HepG2 (cell line): ENCODE measurements at regions not wholly inside any gene's neighbourhood (a gene's known extent, or its start where the extent isn't known, plus 50 kb on each side); places are given as distances from the start of the nearest gene placed in this dataset.

Experiments used
- ATAC-seq: fragments of 200-7000 bp; cut with Tn5 transposase; 3 replicates; pipeline ENCODE4 v1.9.1; 2020; ENCODE audit warnings: mild to moderate bottlenecking, moderate library complexity
- BruUV-seq: library from RNA; stranded (reverse); fragments of 400-500 nt; replicated peaks from 2 replicates; lab custom pipeline; 2021; lab: Mats Ljungman, UMichigan
- CTCF ChIA-PET: fragments of 300-600 bp; formaldehyde crosslinking; extraction: SDS; loops from one replicate; lab custom pipeline; 2021; ENCODE audit warnings: low total read pairs, inconsistent platforms, low intra/inter-chr PET ratio; lab: Yijun Ruan, JAX
- POLR2A ChIA-PET: fragments of 350-600 bp; sonication (Branson Sonifier 250); formaldehyde crosslinking; loops from one replicate; lab custom pipeline; 2020; ENCODE audit warnings: antibody characterized with exemption, inconsistent platforms; lab: Yijun Ruan, JAX
- DNase-seq: peaks from one replicate; pipeline ENCODE4 v3.0.0-alpha.2; 2015; ENCODE audit warnings: low spot score
- FAIRE-seq: peaks from 3 replicates; lab custom pipeline; 2011; peaks lifted over from hg19 to GRCh38; lab: Jason Lieb, UNC
- H2AFZ ChIP-seq: one replicate; pipeline ENCODE4 v1.6.1; 2011; ENCODE audit warnings: low read length, inconsistent platforms
- H3K27ac ChIP-seq: fragments of 300-600 bp; 3 replicates; pipeline ENCODE4 v1.8.0; 2011; ENCODE audit warnings: mixed run types, mild to moderate bottlenecking, mixed read lengths, low read length, inconsistent platforms; ENCODE audit not compliant: insufficient read depth; ENCODE audit errors: extremely low read length
- H3K27me3 ChIP-seq, 2 experiments: fragments of 200-600 bp in 1 of 2; 2 replicates in 1 of 2; 3 replicates in 1 of 2; pipeline versions ENCODE4 v1.6.0 to v1.8.0; 2011; ENCODE audit warnings: low read length in 2 of 2, mild to moderate bottlenecking in 2 of 2, moderate library complexity in 2 of 2, inconsistent platforms in 1 of 2; ENCODE audit not compliant: insufficient read depth in 2 of 2, control insufficient read depth in 1 of 2
- H3K36me3 ChIP-seq, 2 experiments: fragments of 200-600 bp in 1 of 2; replicated peaks in 1 of 2; 2 replicates in 1 of 2; 3 replicates in 1 of 2; pipeline versions ENCODE4 v1.5.1 to v1.8.0; 2011; ENCODE audit warnings: low read length in 2 of 2, inconsistent platforms in 1 of 2; ENCODE audit not compliant: insufficient read depth in 2 of 2, control insufficient read depth in 1 of 2
- H3K4me1 ChIP-seq: 2 replicates; pipeline ENCODE4 v1.5.1; 2012; ENCODE audit warnings: low read length, inconsistent platforms; ENCODE audit not compliant: insufficient read depth
- H3K4me2 ChIP-seq: 2 replicates; pipeline ENCODE4 v1.6.0; 2011; ENCODE audit warnings: low read depth, low read length, inconsistent platforms
- H3K4me3 ChIP-seq, 3 experiments: fragments of 200-600 bp in 1 of 3; sonication (generic), shearing (Covaris generic) in 1 of 3; replicated peaks in 1 of 3; 2 replicates each; pipeline ENCODE4 v1.5.1; 2011 to 2016; ENCODE audit warnings: low read length in 3 of 3, inconsistent platforms in 2 of 3, low read depth in 2 of 3, mild to moderate bottlenecking in 2 of 3, control low read depth in 1 of 3, mixed read lengths in 1 of 3; ENCODE audit not compliant: insufficient read depth in 1 of 3
- H3K79me2 ChIP-seq: one replicate; pipeline ENCODE4 v1.6.1; 2011; ENCODE audit warnings: low read length, inconsistent platforms; ENCODE audit not compliant: insufficient read depth
- H3K9ac ChIP-seq: 2 replicates; pipeline ENCODE4 v1.6.0; 2011; ENCODE audit warnings: mild to moderate bottlenecking, low read depth, low read length, inconsistent platforms; ENCODE audit not compliant: insufficient read depth
- H3K9me3 ChIP-seq: 2 replicates; pipeline ENCODE4 v1.5.1; 2012; ENCODE audit warnings: mild to moderate bottlenecking, low read length
- H4K20me1 ChIP-seq: 2 replicates; pipeline ENCODE4 v1.6.0; 2011; ENCODE audit warnings: inconsistent platforms, mild to moderate bottlenecking, low read length, moderate library complexity; ENCODE audit not compliant: insufficient read depth
- ATF1 ChIP-seq: IDR thresholded peaks from 2 replicates; pipeline ENCODE4 v1.6.1; 2016; ENCODE audit warnings: mild to moderate bottlenecking, control low read depth
- SP4 ChIP-seq: sonication (generic); formaldehyde crosslinking; IDR thresholded peaks from 2 replicates; pipeline ENCODE4 v1.8.1; 2023; ENCODE audit warnings: mild to moderate bottlenecking, missing genetic modification reagents
- TGIF2 ChIP-seq: IDR thresholded peaks from 2 replicates; pipeline ENCODE4 v1.6.1; 2016; ENCODE audit warnings: control low read depth, missing compliant biosample characterization
- ZBTB3 ChIP-seq: sonication (generic); formaldehyde crosslinking; IDR thresholded peaks from 2 replicates; pipeline ENCODE4 v1.4.0; 2020; ENCODE audit warnings: low read depth, mild to moderate bottlenecking, moderate library complexity, missing genetic modification reagents, borderline replicate concordance
- ZMYM2 ChIP-seq: sonication (generic); formaldehyde crosslinking; IDR thresholded peaks from 2 replicates; pipeline ENCODE4 v1.8.0; 2022; ENCODE audit warnings: mild to moderate bottlenecking, missing genetic modification reagents
- ZNF3 ChIP-seq: IDR thresholded peaks from 2 replicates; pipeline ENCODE4 v1.7.0; 2017; ENCODE audit warnings: inconsistent platforms
- ZNF333 ChIP-seq: sonication (generic); formaldehyde crosslinking; IDR thresholded peaks from 2 replicates; pipeline ENCODE4 v1.4.0; 2020; ENCODE audit warnings: mild to moderate bottlenecking, missing genetic modification reagents, borderline replicate concordance
- ZNF335 ChIP-seq: sonication (generic); formaldehyde crosslinking; IDR thresholded peaks from 2 replicates; pipeline ENCODE4 v1.4.0; 2020; ENCODE audit warnings: missing genetic modification reagents
- ZNF484 ChIP-seq: sonication (generic); formaldehyde crosslinking; IDR thresholded peaks from 2 replicates; pipeline ENCODE4 v1.5.1; 2020; ENCODE audit warnings: mild to moderate bottlenecking, low read depth, missing genetic modification reagents, borderline replicate concordance
- ZSCAN12 ChIP-seq: sonication (generic); formaldehyde crosslinking; IDR thresholded peaks from 2 replicates; pipeline ENCODE4 v1.9.0; 2021; ENCODE audit warnings: mild to moderate bottlenecking, missing genetic modification reagents
- WGBS: methylation state at CpG from one replicate; pipeline ENCODE4 v1.1.6; 2017; ENCODE audit warnings: low lambda C conversion rate; 5-methylcytosine and 5-hydroxymethylcytosine counted together
- in situ Hi-C: cut with HindIII; loops from 2 replicates; pipeline ENCODE4 v1.10.0; 2017; ENCODE audit warnings: low pct_unique_long_range_greater_than_20kb; ENCODE audit not compliant: extremely low pct_ligation_motif_present
- intact Hi-C: fragments of 100-400 bp; cut with micrococcal nuclease; formaldehyde crosslinking; loops from one replicate; pipeline ENCODE4 v1.10.0; 2022; ENCODE audit not compliant: unreplicated experiment
- TF ChIP-seq, protein P1 (sequence below), 2 experiments: sonication (generic) in 1 of 2; formaldehyde crosslinking in 1 of 2; IDR thresholded peaks; 2 replicates each; pipeline versions ENCODE4 v1.4.0 to v1.6.1; 2018 to 2020; ENCODE audit warnings: missing genetic modification reagents in 2 of 2, borderline replicate concordance in 1 of 2, low read depth in 1 of 2, mild to moderate bottlenecking in 1 of 2, missing biosample characterization in 1 of 2
- TF ChIP-seq, protein P2 (sequence below): IDR thresholded peaks from 2 replicates; pipeline ENCODE4 v1.6.1; 2016; ENCODE audit warnings: mild to moderate bottlenecking, missing biosample characterization, missing genetic modification reagents
- TF ChIP-seq, protein P3 (sequence below): sonication (generic); formaldehyde crosslinking; IDR thresholded peaks from one replicate; pipeline ENCODE4 v1.5.1; 2020; ENCODE audit warnings: mild to moderate bottlenecking, missing genetic modification reagents; ENCODE audit errors: not compliant biosample characterization

DNA sequence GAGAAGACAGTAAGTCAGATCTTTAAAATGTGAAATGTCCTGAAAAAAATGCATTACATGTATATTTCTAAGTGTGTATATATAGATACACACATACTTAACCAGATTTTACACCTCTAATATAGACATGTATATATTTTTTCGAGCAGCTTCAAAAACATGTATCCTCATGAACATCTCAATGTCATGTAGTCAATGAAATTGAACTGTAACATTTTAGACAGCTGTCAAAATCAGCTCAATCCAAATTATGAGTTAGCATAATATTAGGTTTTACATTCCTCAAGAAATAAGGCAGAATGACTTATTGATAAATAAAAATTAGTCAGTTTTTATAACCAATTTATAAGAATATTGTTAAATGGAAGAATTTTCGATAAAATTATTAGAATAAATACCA, 665.7 kb downstream of the BRINP3 start (continued):
- TF ChIP-seq SP4: no peak
- TF ChIP-seq, protein P1, sequence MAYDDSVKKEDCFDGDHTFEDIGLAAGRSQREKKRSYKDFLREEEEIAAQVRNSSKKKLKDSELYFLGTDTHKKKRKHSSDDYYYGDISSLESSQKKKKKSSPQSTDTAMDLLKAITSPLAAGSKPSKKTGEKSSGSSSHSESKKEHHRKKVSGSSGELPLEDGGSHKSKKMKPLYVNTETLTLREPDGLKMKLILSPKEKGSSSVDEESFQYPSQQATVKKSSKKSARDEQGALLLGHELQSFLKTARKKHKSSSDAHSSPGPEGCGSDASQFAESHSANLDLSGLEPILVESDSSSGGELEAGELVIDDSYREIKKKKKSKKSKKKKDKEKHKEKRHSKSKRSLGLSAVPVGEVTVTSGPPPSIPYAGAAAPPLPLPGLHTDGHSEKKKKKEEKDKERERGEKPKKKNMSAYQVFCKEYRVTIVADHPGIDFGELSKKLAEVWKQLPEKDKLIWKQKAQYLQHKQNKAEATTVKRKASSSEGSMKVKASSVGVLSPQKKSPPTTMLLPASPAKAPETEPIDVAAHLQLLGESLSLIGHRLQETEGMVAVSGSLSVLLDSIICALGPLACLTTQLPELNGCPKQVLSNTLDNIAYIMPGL (CRISPR knock-in tag; IDR thresholded peaks at IDR 0.05; ENCODE audit: borderline replicate concordance in 1 of 2, low read depth in 1 of 2): no peak
- TF ChIP-seq ZNF3: no peak
- TF ChIP-seq, protein P2, sequence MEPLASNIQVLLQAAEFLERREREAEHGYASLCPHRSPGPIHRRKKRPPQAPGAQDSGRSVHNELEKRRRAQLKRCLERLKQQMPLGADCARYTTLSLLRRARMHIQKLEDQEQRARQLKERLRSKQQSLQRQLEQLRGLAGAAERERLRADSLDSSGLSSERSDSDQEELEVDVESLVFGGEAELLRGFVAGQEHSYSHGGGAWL: no peak
- TF ChIP-seq ZBTB3 (CRISPR knock-in tag): no peak
- TF ChIP-seq, all 625 proteins: peak for 0

DNA sequence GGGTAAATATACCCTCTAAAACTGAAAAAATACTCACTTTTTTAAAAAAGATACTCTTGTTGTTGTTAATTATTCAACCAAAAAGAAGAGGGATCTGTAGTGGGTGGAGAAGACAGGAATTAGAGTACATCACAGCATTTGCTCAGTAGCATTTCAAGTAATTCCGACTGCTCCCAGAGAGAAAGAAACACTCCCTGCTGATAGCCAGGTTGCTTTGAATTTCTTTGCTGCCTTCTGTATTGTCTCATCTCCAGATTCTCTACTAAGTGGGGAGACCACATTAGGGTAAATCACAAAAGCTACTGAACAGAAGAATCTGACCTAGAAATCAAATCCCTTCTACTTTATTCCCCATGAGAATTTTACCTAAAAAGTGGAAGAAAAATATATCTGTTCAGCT, 661.1 kb downstream of the BRINP3 start:
- Histone ChIP-seq H3K27ac (no peak overlapping the region), H3K4me2 (no peak overlapping the region), H3K79me2 (no peaks in the 10 kb centered on the region), H3K27me3 (no peaks in the 10 kb centered on the region), H2AFZ (no peak overlapping the region), H3K4me1 (no peaks in the 10 kb centered on the region), H3K4me3 (no peak overlapping the region), H4K20me1 (no peaks in the 10 kb centered on the region), H3K9ac (no peak overlapping the region), H3K9me3 (no peaks in the 10 kb centered on the region), H3K36me3 (no peaks in the 10 kb centered on the region)
- FAIRE-seq: no peak
- WGBS: 0% methylated on average over 1 of the region's 1 CpG
- no TSS peak for BruUV-seq
- intact Hi-C loops: no loop called here
- ATAC-seq: no peak
- ChIA-PET POLR2A (no interaction called here), CTCF (no interaction called here)
- in situ Hi-C loops: no loop called here
- no peak for DNase-seq
- TF ChIP-seq, protein P3, sequence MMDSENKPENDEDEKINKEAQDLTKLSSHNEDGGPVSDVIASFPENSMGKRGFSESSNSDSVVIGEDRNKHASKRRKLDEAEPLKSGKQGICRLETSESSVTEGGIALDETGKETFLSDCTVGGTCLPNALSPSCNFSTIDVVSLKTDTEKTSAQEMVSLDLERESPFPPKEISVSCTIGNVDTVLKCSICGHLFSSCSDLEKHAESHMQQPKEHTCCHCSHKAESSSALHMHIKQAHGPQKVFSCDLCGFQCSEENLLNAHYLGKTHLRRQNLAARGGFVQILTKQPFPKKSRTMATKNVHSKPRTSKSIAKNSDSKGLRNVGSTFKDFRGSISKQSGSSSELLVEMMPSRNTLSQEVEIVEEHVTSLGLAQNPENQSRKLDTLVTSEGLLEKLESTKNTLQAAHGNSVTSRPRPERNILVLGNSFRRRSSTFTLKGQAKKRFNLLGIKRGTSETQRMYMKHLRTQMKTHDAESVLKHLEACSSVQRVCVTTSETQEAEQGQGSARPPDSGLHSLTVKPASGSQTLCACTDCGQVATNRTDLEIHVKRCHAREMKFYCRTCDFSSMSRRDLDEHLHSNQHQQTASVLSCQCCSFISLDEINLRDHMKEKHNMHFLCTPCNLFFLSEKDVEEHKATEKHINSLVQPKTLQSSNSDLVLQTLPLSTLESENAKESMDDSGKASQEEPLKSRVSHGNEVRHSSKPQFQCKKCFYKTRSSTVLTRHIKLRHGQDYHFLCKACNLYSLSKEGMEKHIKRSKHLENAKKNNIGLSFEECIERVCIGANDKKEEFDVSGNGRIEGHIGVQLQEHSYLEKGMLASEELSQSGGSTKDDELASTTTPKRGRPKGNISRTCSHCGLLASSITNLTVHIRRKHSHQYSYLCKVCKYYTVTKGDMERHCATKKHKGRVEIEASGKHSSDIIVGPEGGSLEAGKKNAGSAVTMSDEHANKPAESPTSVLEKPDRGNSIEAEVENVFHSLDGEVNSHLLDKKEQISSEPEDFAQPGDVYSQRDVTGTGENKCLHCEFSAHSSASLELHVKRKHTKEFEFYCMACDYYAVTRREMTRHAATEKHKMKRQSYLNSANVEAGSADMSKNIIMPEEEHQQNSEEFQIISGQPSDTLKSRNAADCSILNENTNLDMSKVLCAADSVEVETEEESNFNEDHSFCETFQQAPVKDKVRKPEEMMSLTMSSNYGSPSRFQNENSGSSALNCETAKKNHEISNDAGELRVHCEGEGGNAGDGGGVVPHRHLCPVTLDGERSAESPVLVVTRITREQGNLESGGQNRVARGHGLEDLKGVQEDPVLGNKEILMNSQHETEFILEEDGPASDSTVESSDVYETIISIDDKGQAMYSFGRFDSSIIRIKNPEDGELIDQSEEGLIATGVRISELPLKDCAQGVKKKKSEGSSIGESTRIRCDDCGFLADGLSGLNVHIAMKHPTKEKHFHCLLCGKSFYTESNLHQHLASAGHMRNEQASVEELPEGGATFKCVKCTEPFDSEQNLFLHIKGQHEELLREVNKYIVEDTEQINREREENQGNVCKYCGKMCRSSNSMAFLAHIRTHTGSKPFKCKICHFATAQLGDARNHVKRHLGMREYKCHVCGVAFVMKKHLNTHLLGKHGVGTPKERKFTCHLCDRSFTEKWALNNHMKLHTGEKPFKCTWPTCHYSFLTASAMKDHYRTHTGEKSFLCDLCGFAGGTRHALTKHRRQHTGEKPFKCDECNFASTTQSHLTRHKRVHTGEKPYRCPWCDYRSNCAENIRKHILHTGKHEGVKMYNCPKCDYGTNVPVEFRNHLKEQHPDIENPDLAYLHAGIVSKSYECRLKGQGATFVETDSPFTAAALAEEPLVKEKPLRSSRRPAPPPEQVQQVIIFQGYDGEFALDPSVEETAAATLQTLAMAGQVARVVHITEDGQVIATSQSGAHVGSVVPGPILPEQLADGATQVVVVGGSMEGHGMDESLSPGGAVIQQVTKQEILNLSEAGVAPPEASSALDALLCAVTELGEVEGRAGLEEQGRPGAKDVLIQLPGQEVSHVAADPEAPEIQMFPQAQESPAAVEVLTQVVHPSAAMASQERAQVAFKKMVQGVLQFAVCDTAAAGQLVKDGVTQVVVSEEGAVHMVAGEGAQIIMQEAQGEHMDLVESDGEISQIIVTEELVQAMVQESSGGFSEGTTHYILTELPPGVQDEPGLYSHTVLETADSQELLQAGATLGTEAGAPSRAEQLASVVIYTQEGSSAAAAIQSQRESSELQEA (CRISPR knock-in tag): no peak
- TF ChIP-seq ZNF484 (CRISPR knock-in tag) (no peak), TGIF2 (CRISPR knock-in tag) (no peak), ATF1 (CRISPR knock-in tag) (no peak), ZSCAN12 (no peak), ZMYM2 (CRISPR knock-in tag) (no peak), ZNF333 (CRISPR knock-in tag) (no peak), ZNF335 (CRISPR knock-in tag) (no peak)
- TF ChIP-seq, protein P2: no peak
